ENCODE measurements at regions not wholly inside any gene's neighbourhood (a gene's known extent, or its start where the extent isn't known, plus 50 kb on each side); places are given as distances from the start of the nearest gene placed in this dataset.

GRCh38 chr4:144399927-144400326, 246.0 kb upstream of the HHIP start:
- H3K27me3 ChIP-seq: no peaks in the 10 kb centered on the region
- no peak overlapping the region for H3K27ac ChIP-seq
- no peak for TF ChIP-seq CTCF (IDR thresholded peaks at IDR 0.05)
- H3K4me3 ChIP-seq: no peak overlapping the region
- no peaks in the 10 kb centered on the region for H3K36me3 ChIP-seq
- H3K4me1 ChIP-seq: peaks cover 0 to 17% (median 3%) of the 10 kb centered on the region in 4 donors
- DNase-seq: no peak
- no peaks in the 10 kb centered on the region for H3K9me3 ChIP-seq
- intact Hi-C loops (cut with DNase I; ENCODE audit: low total_unique reads): no loop called here

GRCh38 chr4:144402176-144402575, 243.8 kb upstream of the HHIP start:
- no peaks in the 10 kb centered on the region for H3K9me3 ChIP-seq
- no peak overlapping the region for H3K4me3 ChIP-seq
- H3K27me3 ChIP-seq: no peaks in the 10 kb centered on the region
- TF ChIP-seq CTCF (IDR thresholded peaks at IDR 0.05): no peak
- no peak overlapping the region for H3K27ac ChIP-seq
- intact Hi-C loops (cut with DNase I; ENCODE audit: low total_unique reads): no loop called here
- no peak for DNase-seq
- H3K4me1 ChIP-seq: peaks cover 0 to 17% (median 3%) of the 10 kb centered on the region in 4 donors
- no peaks in the 10 kb centered on the region for H3K36me3 ChIP-seq

GRCh38 chr4:144402999-144403398, 243.0 kb upstream of the HHIP start:
- no peaks in the 10 kb centered on the region for H3K27me3 ChIP-seq
- intact Hi-C loops (cut with DNase I; ENCODE audit: low total_unique reads): no loop called here
- no peak for DNase-seq
- H3K27ac ChIP-seq: no peak overlapping the region
- no peak for TF ChIP-seq CTCF (IDR thresholded peaks at IDR 0.05)
- no peak overlapping the region for H3K4me3 ChIP-seq
- H3K9me3 ChIP-seq: no peaks in the 10 kb centered on the region
- H3K4me1 ChIP-seq: peaks cover 0 to 17% (median 3%) of the 10 kb centered on the region in 4 donors
- H3K36me3 ChIP-seq: no peaks in the 10 kb centered on the region

GRCh38 chr4:144403893-144404292, 242.1 kb upstream of the HHIP start:
- Histone ChIP-seq H3K4me3 (no peak overlapping the region), H3K9me3 (no peaks in the 10 kb centered on the region), H3K27me3 (no peaks in the 10 kb centered on the region), H3K27ac (no peak overlapping the region), H3K4me1 (peaks cover 0 to 17% (median 3%) of the 10 kb centered on the region in 4 donors), H3K36me3 (no peaks in the 10 kb centered on the region)
- DNase-seq: no peak
- intact Hi-C loops (cut with DNase I; ENCODE audit: low total_unique reads): no loop called here
- TF ChIP-seq CTCF (IDR thresholded peaks at IDR 0.05): no peak

- intact Hi-C loops (cut with DNase I; ENCODE audit: low total_unique reads): no loop called here
- TF ChIP-seq CTCF (IDR thresholded peaks at IDR 0.05): no peak
- peaks cover 0 to 1% (median 0%) of the 10 kb centered on the region in 4 donors for H3K4me1 ChIP-seq
- no peak overlapping the region for H3K27ac ChIP-seq
- H3K27me3 ChIP-seq: no peaks in the 10 kb centered on the region
- H3K9me3 ChIP-seq: no peaks in the 10 kb centered on the region
- no peaks in the 10 kb centered on the region for H3K36me3 ChIP-seq
- no peak overlapping the region for H3K4me3 ChIP-seq
- no peak for DNase-seq
Measured at GRCh38 chr4:144409525-144409924, 236.4 kb upstream of the HHIP start.

- no peak for TF ChIP-seq CTCF (IDR thresholded peaks at IDR 0.05)
Measured at GRCh38 chr4:144410230-144410783, 235.6 kb upstream of the HHIP start.

More at GRCh38 chr4:144410230-144410783, 235.6 kb upstream of the HHIP start:
- no peaks in the 10 kb centered on the region for H3K36me3 ChIP-seq
- no peak overlapping the region for H3K4me3 ChIP-seq
- H3K9me3 ChIP-seq: no peaks in the 10 kb centered on the region
- H3K27ac ChIP-seq: no peak overlapping the region
- H3K27me3 ChIP-seq: no peaks in the 10 kb centered on the region
- DNase-seq: no peak
- intact Hi-C loops (cut with DNase I; ENCODE audit: low total_unique reads): no loop called here
- no peaks in the 10 kb centered on the region for H3K4me1 ChIP-seq
